Glutamatergic neuron (in vitro differentiated cells): ENCODE measurements at regions not wholly inside any gene's neighbourhood (a gene's known extent, or its start where the extent isn't known, plus 50 kb on each side); places are given as distances from the start of the nearest gene placed in this dataset.

Experiments
- DNase-seq: peaks from one replicate; pipeline ENCODE4 v3.0.0; 2022
- H3K27ac Mint-ChIP-seq: one replicate; pipeline ENCODE4 v1.8.0; 2020; ENCODE audit warnings: mild to moderate bottlenecking, mixed read lengths, inconsistent platforms; ENCODE audit not compliant: unreplicated experiment
- H3K27me3 Mint-ChIP-seq: one replicate; pipeline ENCODE4 v1.8.0; 2020; ENCODE audit warnings: mild to moderate bottlenecking, moderate library complexity, mixed read lengths, inconsistent platforms; ENCODE audit not compliant: unreplicated experiment
- H3K36me3 Mint-ChIP-seq: one replicate; pipeline ENCODE4 v1.8.0; 2020; ENCODE audit warnings: mild to moderate bottlenecking, mixed read lengths, inconsistent platforms; ENCODE audit not compliant: unreplicated experiment
- H3K4me1 Mint-ChIP-seq: one replicate; pipeline ENCODE4 v1.8.0; 2020; ENCODE audit warnings: mild to moderate bottlenecking, low read depth, mixed read lengths, inconsistent platforms; ENCODE audit not compliant: unreplicated experiment
- H3K4me3 Mint-ChIP-seq: one replicate; pipeline ENCODE4 v1.8.0; 2020; ENCODE audit warnings: mild to moderate bottlenecking, mixed read lengths, inconsistent platforms; ENCODE audit not compliant: unreplicated experiment
- H3K9me3 Mint-ChIP-seq: one replicate; pipeline ENCODE4 v1.8.0; 2020; ENCODE audit warnings: mild to moderate bottlenecking, moderate library complexity, mixed read lengths, inconsistent platforms; ENCODE audit not compliant: unreplicated experiment
- TF ChIP-seq, protein P1 (sequence below): fragments of 200-600 bp; sonication (generic); IDR thresholded peaks from one replicate; pipeline ENCODE4 v1.5.0; 2021; ENCODE audit not compliant: partially characterized antibody, unreplicated experiment

DNA sequence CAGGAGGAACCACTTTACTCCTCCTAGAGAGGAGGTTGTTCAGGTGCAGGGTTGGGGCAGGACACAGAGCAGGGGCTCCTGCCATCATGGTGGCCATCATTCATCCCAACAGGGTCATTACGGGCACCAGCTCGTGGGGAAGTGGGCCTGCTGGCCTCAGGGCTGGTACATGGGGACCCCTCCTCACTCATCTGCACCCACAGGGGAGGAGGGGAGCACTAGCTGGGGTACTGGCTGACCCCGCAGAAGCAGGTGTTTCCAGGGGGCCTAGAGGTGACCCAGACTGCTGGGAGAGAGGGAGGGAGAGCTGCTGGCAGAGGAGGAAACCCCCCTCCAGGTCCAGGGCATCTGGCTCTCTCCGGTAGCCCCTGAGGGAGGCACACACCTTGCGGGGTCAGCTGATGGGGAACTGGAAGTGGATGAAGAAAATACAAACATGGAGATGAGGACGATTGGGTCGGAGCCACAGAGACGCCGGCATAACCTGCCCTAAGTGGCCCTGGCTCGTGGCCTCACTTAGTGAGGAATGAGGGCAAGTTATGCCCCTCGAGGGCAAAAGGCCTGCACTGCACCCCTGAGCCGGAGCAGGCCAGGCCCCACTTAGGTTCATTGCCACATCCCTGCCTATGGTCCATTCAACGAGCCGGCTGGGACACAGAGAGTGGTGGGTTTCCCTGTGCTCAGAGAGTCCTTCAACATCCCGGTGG is 76.2 kb downstream of the SOX1 start:
- TF ChIP-seq, protein P1, sequence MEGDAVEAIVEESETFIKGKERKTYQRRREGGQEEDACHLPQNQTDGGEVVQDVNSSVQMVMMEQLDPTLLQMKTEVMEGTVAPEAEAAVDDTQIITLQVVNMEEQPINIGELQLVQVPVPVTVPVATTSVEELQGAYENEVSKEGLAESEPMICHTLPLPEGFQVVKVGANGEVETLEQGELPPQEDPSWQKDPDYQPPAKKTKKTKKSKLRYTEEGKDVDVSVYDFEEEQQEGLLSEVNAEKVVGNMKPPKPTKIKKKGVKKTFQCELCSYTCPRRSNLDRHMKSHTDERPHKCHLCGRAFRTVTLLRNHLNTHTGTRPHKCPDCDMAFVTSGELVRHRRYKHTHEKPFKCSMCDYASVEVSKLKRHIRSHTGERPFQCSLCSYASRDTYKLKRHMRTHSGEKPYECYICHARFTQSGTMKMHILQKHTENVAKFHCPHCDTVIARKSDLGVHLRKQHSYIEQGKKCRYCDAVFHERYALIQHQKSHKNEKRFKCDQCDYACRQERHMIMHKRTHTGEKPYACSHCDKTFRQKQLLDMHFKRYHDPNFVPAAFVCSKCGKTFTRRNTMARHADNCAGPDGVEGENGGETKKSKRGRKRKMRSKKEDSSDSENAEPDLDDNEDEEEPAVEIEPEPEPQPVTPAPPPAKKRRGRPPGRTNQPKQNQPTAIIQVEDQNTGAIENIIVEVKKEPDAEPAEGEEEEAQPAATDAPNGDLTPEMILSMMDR: no peak

DNA sequence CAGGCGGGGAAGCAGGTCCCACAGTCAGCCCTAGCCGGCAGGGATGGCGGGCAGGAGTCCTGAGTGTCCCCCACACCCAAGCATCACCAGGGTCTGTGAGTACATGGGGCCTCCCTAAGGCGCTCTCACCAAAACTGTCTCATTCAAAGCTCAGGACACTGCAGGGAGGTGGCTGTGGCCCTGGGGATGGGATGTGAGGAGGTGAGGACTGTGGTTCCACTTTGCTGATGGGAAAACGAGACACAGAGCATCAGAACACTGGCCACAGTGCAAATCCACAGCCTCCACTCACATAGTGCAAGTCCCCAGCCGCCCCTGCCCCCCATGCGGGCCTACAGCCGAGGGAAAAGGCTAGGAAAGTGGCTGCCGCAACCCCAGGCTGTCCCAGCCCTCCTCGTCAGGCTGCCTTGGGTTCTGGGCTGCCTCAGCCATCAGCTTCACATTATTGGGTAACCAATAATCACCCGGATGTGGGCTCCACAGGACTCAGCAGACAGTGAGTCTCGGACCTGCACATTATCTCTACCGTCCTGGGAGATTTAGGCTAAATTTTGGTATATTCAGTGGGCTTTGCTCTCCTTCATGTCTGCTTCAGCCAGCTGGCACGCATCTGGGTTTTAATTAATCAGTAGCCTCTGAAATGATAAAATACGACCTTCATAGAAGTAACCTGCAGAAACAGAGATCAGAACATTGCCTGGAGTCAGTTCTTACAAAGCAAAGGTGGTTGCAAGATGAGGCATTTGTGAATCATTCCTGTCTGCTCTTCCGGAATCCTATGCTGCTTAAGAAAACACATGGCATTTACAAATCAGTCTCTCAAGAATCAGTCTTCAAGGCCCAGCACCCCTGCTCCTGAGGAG is 77.0 kb downstream of the SOX1 start:
- Mint-ChIP-seq H3K36me3 (peaks cover 7% of the 10 kb centered on the region), H3K4me3 (no peak overlapping the region), H3K4me1 (no peaks in the 10 kb centered on the region), H3K9me3 (peaks cover 8% of the 10 kb centered on the region), H3K27ac (no peak overlapping the region), H3K27me3 (peaks cover 2% of the 10 kb centered on the region)
- TF ChIP-seq, protein P1: no peak
- no peak for DNase-seq

More for the DNA sequence above, 76.2 kb downstream of the SOX1 start:
- Mint-ChIP-seq H3K27ac (no peak overlapping the region), H3K9me3 (peaks cover 3% of the 10 kb centered on the region), H3K27me3 (peaks cover 2% of the 10 kb centered on the region), H3K4me1 (no peaks in the 10 kb centered on the region), H3K4me3 (no peak overlapping the region), H3K36me3 (no peaks in the 10 kb centered on the region)
- DNase-seq: no peak

DNA sequence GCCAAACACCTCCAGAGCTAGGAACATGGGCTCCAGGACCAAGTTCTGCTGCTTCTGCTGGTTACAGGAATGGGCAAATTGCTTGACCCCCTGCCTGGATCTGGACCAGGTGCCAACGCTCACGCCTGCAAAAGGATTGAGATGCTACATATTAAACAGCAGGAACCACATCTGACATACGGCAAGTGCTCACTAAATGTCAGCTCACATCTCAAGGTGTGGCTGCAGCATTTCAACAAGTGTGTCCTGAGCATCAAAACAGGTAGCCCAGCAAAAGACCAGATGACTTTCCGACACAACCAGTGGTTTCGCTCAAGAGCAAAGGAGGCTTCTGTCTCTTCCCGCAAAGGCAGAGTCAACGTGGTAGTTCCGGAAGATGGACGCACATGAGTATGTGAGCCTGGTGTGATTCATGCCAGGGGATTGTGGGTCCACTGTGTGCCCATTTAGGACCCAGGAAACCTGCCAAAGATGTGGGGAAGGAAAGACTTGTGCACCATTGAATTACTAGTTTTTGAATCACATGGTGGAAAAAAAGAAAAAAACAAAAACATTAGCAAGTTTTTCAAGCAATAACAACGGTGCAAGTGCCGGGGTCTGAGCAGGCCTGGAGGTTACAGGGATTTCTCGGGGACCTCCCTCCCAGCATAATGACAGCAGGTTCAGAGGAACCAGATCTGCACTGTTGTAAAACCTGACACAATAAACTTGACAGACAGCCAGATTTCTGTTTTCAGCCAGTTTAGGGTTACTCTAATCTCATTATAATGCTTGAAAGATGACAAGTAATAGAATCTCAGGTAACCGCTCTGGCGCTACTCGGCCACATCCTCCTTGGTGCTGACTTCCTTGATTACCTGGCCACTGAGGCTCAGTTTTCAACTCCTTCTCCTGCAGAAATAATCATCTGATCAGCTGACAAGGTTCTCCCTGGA is 77.9 kb downstream of the SOX1 start:
- no peak for DNase-seq
- Mint-ChIP-seq H3K9me3 (peaks cover 8% of the 10 kb centered on the region), H3K27ac (no peak overlapping the region), H3K4me1 (no peaks in the 10 kb centered on the region), H3K4me3 (no peak overlapping the region), H3K36me3 (peaks cover 7% of the 10 kb centered on the region), H3K27me3 (peaks cover 5% of the 10 kb centered on the region)
- TF ChIP-seq, protein P1: no peak

DNA sequence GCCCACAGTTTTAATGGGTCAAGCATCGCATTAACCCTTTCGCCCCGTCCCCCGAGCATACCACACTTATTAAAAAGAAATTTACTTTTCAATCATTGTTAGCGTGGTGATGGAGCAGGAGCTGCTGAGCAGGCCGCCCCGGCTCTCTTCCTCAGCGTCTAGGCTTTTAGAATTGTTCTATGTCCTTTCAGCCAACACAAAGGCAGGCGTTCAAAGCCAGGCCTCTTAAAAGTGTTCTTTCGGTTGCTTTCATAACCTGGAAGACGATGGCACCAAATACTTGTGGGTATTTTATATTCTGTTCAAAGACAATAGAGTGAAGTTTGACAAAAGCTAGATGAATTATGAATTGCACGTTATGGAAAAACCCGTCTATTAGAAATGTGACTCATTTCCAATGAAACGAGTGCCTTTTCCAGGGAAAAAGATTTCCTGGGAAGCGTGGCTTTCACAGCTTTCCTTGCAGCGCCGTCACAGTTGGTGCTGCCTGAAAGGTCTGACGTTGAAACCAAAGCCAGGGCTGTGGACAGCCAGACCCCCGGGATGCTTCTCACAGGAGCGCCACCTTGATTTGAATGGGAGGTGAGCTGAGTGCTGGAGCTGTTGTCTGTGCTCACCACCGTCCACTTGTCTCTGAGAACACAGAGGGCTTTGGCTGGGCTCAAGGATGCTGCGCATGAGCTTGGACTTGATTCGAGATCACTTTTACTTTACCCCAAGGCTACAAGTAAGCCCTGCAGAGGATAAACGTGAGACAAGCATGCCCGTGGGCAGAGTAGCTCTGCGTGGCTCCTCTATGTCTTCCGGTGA is 78.8 kb downstream of the SOX1 start:
- TF ChIP-seq, protein P1: no peak
- no peak overlapping the region for H3K27ac Mint-ChIP-seq
- H3K27me3 Mint-ChIP-seq: peaks cover 5% of the 10 kb centered on the region
- DNase-seq: no peak
- H3K9me3 Mint-ChIP-seq: peaks cover 8% of the 10 kb centered on the region
- no peaks in the 10 kb centered on the region for H3K4me1 Mint-ChIP-seq
- no peak overlapping the region for H3K4me3 Mint-ChIP-seq
- H3K36me3 Mint-ChIP-seq: peaks cover 7% of the 10 kb centered on the region
